NCI-H345 (cell line): ENCODE measurements at regions not wholly inside any gene's neighbourhood (a gene's known extent, or its start where the extent isn't known, plus 50 kb on each side); places are given as distances from the start of the nearest gene placed in this dataset.
A peak's percentile ranks its signal among the peaks of the same experiment; 100 is the strongest.
"Not testable (repeated sequence)": the region's sequence is repeated elsewhere in the genome, so short reads cannot be mapped to it uniquely, and the experiment has no call there.

Source experiments
- DNase-seq: peaks from one replicate; lab custom pipeline; 2025; lab: John Stamatoyannopoulos, UW

GRCh38 chr7:6882321-6882721, 56.2 kb upstream of the CCZ1B start:
- not testable (repeated sequence) for DNase-seq

- DNase-seq, result not testable (repeated sequence)
These were observed 57.7 kb upstream of the CCZ1B start for GRCh38 chr7:6883756-6884155.

- DNase-seq, result no peak
These were observed 60.1 kb upstream of the CCZ1B start for GRCh38 chr7:6886198-6886597.

GRCh38 chr7:6888267-6889045, 62.4 kb upstream of the CCZ1B start:
- DNase-seq, result not testable (repeated sequence)

- no peak for DNase-seq
These were observed 63.3 kb upstream of the CCZ1B start for GRCh38 chr7:6889252-6889812.

GRCh38 chr7:6902097-6902518, 76.0 kb upstream of the CCZ1B start:
- DNase-seq, result peak; percentile 48

- not testable (repeated sequence) for DNase-seq
These were observed 77.2 kb upstream of the CCZ1B start for GRCh38 chr7:6903289-6903688.

GRCh38 chr7:6903792-6904191, 77.7 kb upstream of the CCZ1B start:
- not testable (repeated sequence) for DNase-seq

- DNase-seq, result peak; percentile 78
These were observed 91.2 kb upstream of the CCZ1B start for GRCh38 chr7:6917258-6917657.

GRCh38 chr7:6919169-6919568, 93.1 kb upstream of the CCZ1B start:
- DNase-seq, result not testable (repeated sequence)

- DNase-seq, result not testable (repeated sequence)
These were observed 98.4 kb upstream of the CCZ1B start for GRCh38 chr7:6924523-6924922.

- DNase-seq, result not testable (repeated sequence)
These were observed 100.4 kb upstream of the CCZ1B start for GRCh38 chr7:6926193-6927174.

- DNase-seq, result not testable (repeated sequence)
These were observed 101.6 kb upstream of the CCZ1B start for GRCh38 chr7:6927643-6928042.

- DNase-seq, result not testable (repeated sequence)
These were observed 103.5 kb upstream of the CCZ1B start for GRCh38 chr7:6929588-6929987.

GRCh38 chr7:6930081-6930635, 104.1 kb upstream of the CCZ1B start:
- not testable (repeated sequence) for DNase-seq

- peak; percentile 14 for DNase-seq
These were observed 104.7 kb upstream of the CCZ1B start for GRCh38 chr7:6930787-6931186.

- DNase-seq, result not testable (repeated sequence)
These were observed 105.4 kb upstream of the CCZ1B start for GRCh38 chr7:6931456-6931855.

GRCh38 chr7:6933954-6934632, 108.0 kb upstream of the CCZ1B start:
- DNase-seq, result not testable (repeated sequence)

- DNase-seq, result no peak
These were observed 108.9 kb upstream of the CCZ1B start for GRCh38 chr7:6934981-6935380.

- not testable (repeated sequence) for DNase-seq
These were observed 110.6 kb upstream of the CCZ1B start for GRCh38 chr7:6936626-6937025.

- DNase-seq, result not testable (repeated sequence)
These were observed 111.7 kb upstream of the CCZ1B start for GRCh38 chr7:6937746-6938145.
